ENCODE measurements at regions not wholly inside any gene's neighbourhood (a gene's known extent, or its start where the extent isn't known, plus 50 kb on each side); places are given as distances from the start of the nearest gene placed in this dataset.

DNA sequence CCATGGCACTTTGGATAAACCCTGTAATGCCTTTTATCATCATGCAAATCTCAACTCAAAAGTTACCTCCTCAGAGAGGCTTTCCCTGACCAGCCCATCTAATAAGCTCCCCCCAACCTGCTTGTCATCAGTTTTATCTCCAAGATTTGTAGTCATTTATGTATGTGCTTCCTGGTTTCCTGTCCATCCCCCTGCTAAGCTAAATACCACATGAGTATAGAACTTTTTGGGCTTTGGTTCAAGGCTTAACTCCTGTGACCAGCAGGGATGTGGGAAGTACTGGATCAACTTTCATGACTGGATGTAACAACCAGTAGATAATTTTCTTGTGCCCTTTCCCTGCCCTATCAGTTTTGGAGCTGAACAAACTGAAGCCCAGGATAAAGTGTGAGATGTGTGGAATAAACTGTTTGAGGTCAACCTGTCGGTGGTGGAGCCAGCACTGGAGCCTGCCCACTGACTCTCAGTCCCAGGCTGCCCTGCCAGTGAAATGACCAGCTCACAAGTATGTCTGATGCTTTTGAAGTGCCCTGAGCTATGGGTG lies 148.6 kb downstream of the CYP26A1 start:
- TF ChIP-seq JUN (IDR thresholded peaks at IDR 0.05; ENCODE audit: borderline replicate concordance, insufficient read depth, insufficient read length, low read depth) = no peak
- TF ChIP-seq POLR2A (IDR thresholded peaks at IDR 0.05; ENCODE audit: low read depth, low read length) = no peak
